WTC11 (cell line): ENCODE measurements at regions not wholly inside any gene's neighbourhood (a gene's known extent, or its start where the extent isn't known, plus 50 kb on each side); places are given as distances from the start of the nearest gene placed in this dataset.

Experiments
- CREB1 ChIP-seq: sonication (generic); formaldehyde crosslinking; IDR thresholded peaks from 2 replicates; pipeline ENCODE4 v1.8.0; 2023; ENCODE audit warnings: mild to moderate bottlenecking, missing genetic modification reagents
- TF ChIP-seq, protein P1 (sequence below): fragments of 200-600 bp; IDR thresholded peaks from 2 replicates; pipeline ENCODE4 v1.8.0; 2022; ENCODE audit warnings: antibody characterized with exemption
- TF ChIP-seq, protein P2 (sequence below): sonication (generic); formaldehyde crosslinking; IDR thresholded peaks from 2 replicates; pipeline ENCODE4 v1.8.0; 2022; ENCODE audit warnings: mild to moderate bottlenecking, missing genetic modification reagents

DNA sequence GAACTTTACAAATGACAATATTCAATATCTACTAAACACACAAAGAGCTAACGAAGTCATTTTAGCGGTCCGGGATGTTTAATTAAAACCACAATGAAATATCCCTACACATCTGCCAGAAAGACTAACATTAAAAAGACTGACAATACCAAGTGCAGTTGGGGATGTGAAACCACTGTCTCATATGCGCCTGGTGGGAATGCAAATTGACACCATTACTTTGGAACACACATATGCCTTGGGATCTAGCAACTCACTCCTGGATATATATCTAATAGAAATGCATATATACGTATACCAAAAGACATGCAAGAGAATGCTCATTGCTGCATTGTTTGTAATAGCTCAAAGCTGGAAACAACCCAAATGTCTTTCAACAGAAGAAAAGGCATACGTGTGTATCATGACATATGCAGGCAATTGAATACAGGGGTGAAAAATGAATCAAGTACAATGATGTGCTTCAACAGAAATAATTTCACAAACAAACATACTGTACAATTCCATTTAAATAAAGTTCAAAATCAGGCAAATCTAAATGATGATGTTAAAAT is 153.3 kb downstream of the CARTPT start:
- TF ChIP-seq, protein P1, sequence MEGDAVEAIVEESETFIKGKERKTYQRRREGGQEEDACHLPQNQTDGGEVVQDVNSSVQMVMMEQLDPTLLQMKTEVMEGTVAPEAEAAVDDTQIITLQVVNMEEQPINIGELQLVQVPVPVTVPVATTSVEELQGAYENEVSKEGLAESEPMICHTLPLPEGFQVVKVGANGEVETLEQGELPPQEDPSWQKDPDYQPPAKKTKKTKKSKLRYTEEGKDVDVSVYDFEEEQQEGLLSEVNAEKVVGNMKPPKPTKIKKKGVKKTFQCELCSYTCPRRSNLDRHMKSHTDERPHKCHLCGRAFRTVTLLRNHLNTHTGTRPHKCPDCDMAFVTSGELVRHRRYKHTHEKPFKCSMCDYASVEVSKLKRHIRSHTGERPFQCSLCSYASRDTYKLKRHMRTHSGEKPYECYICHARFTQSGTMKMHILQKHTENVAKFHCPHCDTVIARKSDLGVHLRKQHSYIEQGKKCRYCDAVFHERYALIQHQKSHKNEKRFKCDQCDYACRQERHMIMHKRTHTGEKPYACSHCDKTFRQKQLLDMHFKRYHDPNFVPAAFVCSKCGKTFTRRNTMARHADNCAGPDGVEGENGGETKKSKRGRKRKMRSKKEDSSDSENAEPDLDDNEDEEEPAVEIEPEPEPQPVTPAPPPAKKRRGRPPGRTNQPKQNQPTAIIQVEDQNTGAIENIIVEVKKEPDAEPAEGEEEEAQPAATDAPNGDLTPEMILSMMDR: no peak
- TF ChIP-seq, protein P2, sequence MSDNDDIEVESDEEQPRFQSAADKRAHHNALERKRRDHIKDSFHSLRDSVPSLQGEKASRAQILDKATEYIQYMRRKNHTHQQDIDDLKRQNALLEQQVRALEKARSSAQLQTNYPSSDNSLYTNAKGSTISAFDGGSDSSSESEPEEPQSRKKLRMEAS: no peak
- no peak for TF ChIP-seq CREB1 (CRISPR knock-in tag)
